SK-N-MC (cell line): ENCODE measurements at regions not wholly inside any gene's neighbourhood (a gene's known extent, or its start where the extent isn't known, plus 50 kb on each side); places are given as distances from the start of the nearest gene placed in this dataset.

Experiments used
- DNase-seq: peaks from one replicate; pipeline ENCODE4 v3.0.0-alpha.2; 2011; ENCODE audit warnings: low read depth, low spot score
- H3K27ac ChIP-seq: fragments of 200-600 bp; sonication (generic); 2 replicates; pipeline ENCODE4 v1.5.1; 2016; ENCODE audit warnings: mixed run types
- H3K36me3 ChIP-seq: fragments of 200-600 bp; sonication (generic); 2 replicates; pipeline ENCODE4 v1.6.1; 2017; ENCODE audit warnings: antibody characterized with exemption, low read length, mixed read lengths; ENCODE audit not compliant: insufficient read depth
- H3K4me3 ChIP-seq: fragments of 200-600 bp; sonication (generic); 2 replicates; pipeline ENCODE4 v1.5.1; 2016
- H3K9ac ChIP-seq: fragments of 200-600 bp; sonication (generic); 2 replicates; pipeline ENCODE4 v1.8.0; 2017; ENCODE audit warnings: mixed run types, mixed read lengths; ENCODE audit not compliant: insufficient read length
- H3K9me3 ChIP-seq: fragments of 200-600 bp; sonication (generic); 2 replicates; pipeline ENCODE4 v1.6.1; 2017; ENCODE audit warnings: low read depth, mild to moderate bottlenecking, antibody characterized with exemption, low read length, moderate library complexity, mixed read lengths
- EZH2 ChIP-seq: fragments of 200-600 bp; sonication (generic); IDR thresholded peaks from one replicate; pipeline ENCODE4 v1.6.1; 2017; ENCODE audit warnings: antibody characterized with exemption
- FOXP2 ChIP-seq: optimal IDR thresholded peaks from 2 replicates; pipeline ENCODE3; 2011; ENCODE audit warnings: mild to moderate bottlenecking, moderate library complexity; ENCODE audit not compliant: insufficient read depth; ENCODE audit errors: extremely low read length, control extremely low read depth
- POLR2AphosphoS5 ChIP-seq: IDR thresholded peaks from 2 replicates; pipeline ENCODE4 v1.6.1; 2012; ENCODE audit warnings: mild to moderate bottlenecking, low read depth, low read length, borderline replicate concordance

DNA sequence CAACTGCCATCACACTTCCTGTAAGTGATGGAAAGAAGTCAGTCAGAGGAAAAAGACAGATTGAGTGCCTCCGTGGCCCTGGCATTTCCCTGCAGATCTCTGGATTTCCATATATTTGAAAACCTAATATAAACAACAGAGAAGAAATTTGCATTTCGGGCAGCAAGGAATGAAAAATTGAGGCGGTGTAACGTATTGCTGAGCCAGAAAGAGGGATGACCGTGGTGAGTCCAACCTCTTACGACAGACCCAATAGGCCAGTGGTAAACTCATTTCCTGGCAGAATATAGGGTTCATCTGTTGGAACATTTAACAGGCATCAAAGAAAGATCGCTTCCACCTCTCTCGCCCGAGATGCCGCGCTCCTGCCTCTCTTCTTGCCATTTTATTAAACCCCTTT, 336.5 kb downstream of the MIAT start:
- no peak overlapping the region for H3K4me3 ChIP-seq
- H3K9me3 ChIP-seq, result no peaks in the 10 kb centered on the region
- no peak overlapping the region for H3K27ac ChIP-seq
- no peak overlapping the region for H3K9ac ChIP-seq
- no peak for DNase-seq
- no peaks in the 10 kb centered on the region for H3K36me3 ChIP-seq
- no peak for TF ChIP-seq FOXP2
- no peak for TF ChIP-seq POLR2AphosphoS5
- no peak for TF ChIP-seq EZH2

DNA sequence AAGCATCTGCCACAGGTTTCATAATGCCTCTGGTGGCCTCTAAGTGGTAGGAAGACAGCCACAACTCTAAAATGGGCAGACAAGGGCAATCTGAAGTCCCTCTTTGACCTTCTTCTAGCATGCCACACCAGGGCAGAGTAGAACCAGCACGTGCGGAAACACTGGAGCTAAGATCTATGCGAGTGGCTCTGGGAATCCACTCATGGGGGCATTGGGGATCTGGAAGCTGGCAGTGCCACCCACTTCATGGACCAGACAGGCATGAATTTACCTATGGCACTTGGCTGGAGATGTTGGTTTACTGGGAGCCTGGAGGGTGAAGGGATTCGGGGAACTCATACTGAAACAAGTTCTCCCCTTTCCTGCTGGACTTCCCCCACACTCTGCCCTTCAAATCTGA, 337.4 kb downstream of the MIAT start:
- TF ChIP-seq POLR2AphosphoS5, result no peak
- TF ChIP-seq FOXP2, result no peak
- TF ChIP-seq EZH2, result no peak
- no peaks in the 10 kb centered on the region for H3K9me3 ChIP-seq
- H3K9ac ChIP-seq, result no peak overlapping the region
- no peak overlapping the region for H3K4me3 ChIP-seq
- no peak overlapping the region for H3K27ac ChIP-seq
- no peaks in the 10 kb centered on the region for H3K36me3 ChIP-seq
- no peak for DNase-seq

DNA sequence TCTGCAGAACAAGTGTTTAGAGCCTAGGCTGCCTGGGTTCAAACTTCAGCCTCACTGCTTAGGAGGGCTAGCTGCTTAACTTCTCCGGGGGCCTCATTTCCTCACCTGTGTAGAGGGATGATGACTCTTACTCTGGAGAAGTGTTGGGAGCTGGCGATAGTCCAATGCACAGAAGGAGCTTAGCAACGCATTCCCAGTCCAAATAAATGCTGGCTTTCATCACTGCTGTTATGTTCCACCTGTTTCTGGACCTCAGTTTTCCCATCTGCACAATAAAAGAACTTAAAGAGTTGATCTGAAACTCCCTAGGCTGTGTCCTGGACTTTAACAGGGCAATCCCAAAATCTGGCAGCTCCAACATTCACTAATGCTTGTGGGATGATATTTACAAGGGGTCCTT, 337.8 kb downstream of the MIAT start:
- no peaks in the 10 kb centered on the region for H3K9me3 ChIP-seq
- H3K9ac ChIP-seq, result no peak overlapping the region
- no peak for TF ChIP-seq EZH2
- TF ChIP-seq POLR2AphosphoS5, result no peak
- TF ChIP-seq FOXP2, result no peak
- H3K4me3 ChIP-seq, result no peak overlapping the region
- H3K27ac ChIP-seq, result no peak overlapping the region
- no peaks in the 10 kb centered on the region for H3K36me3 ChIP-seq
- no peak for DNase-seq

DNA sequence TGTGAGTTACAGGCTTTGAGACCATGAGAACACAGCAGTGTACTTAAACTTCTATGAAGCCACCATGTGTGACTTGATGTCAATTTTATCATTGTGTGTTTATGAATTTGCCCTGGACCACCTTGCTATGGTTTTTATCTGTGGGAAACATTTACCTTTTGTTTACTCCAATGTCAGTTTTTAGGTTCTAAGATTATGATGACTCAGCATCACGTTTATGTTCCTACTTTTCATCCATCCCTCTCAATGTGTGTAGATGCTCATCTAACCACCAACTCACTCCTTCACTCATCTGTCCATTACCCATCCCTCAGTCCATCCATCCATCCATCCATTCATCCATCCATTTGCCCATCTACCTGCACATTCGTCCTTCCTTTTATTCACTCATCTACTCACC, 338.8 kb downstream of the MIAT start:
- no peak for TF ChIP-seq EZH2
- TF ChIP-seq FOXP2, result no peak
- no peak for TF ChIP-seq POLR2AphosphoS5
- DNase-seq, result no peak
- no peak overlapping the region for H3K9ac ChIP-seq
- H3K4me3 ChIP-seq, result no peak overlapping the region
- no peaks in the 10 kb centered on the region for H3K36me3 ChIP-seq
- no peaks in the 10 kb centered on the region for H3K9me3 ChIP-seq
- no peak overlapping the region for H3K27ac ChIP-seq

DNA sequence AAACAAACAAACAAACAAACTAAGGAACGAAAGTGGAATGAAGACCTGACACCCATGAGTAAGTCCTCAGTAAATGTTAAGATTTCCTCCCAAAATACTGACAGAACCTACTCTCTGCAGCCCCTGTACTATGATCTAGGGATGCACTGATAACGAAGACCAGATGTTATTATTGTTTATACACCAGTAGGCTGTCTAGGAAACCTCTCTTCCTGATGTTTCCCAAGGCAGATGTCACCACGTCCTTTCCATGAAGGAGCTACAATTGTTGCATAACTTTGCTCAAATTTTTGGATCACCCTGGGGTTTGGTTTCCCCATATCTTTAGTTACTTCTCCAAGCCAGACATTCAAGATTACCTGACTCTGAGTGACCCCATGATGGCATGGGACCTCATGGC, 340.7 kb downstream of the MIAT start:
- H3K9me3 ChIP-seq, result no peaks in the 10 kb centered on the region
- TF ChIP-seq FOXP2, result no peak
- no peak for TF ChIP-seq EZH2
- H3K9ac ChIP-seq, result no peak overlapping the region
- no peak overlapping the region for H3K4me3 ChIP-seq
- no peak overlapping the region for H3K27ac ChIP-seq
- DNase-seq, result no peak
- no peaks in the 10 kb centered on the region for H3K36me3 ChIP-seq

DNA sequence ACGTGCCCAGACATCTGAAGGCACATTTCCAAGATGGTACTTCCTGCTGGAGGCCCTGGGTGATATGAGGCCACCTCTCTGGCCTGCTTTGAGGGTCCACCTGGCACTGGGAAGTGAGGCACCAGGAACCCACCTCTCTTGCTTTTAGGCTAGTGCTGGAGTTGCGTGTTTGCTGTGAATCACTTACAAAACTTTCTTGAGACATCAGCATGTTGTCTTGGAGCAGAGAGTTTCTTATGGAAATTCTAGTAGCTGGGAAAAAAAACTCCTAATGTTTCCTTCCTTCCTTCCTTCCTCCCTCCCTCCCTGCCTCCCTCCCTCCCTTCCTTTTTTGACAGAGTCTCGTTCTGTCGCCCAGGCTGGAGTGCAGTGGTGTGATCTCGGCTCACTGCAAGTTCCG, 341.3 kb downstream of the MIAT start:
- H3K36me3 ChIP-seq, result no peaks in the 10 kb centered on the region
- TF ChIP-seq POLR2AphosphoS5 (no peak), EZH2 (no peak), FOXP2 (no peak)
- H3K27ac ChIP-seq, result no peak overlapping the region
- no peak overlapping the region for H3K4me3 ChIP-seq
- DNase-seq, result no peak
- H3K9ac ChIP-seq, result no peak overlapping the region
- no peaks in the 10 kb centered on the region for H3K9me3 ChIP-seq

DNA sequence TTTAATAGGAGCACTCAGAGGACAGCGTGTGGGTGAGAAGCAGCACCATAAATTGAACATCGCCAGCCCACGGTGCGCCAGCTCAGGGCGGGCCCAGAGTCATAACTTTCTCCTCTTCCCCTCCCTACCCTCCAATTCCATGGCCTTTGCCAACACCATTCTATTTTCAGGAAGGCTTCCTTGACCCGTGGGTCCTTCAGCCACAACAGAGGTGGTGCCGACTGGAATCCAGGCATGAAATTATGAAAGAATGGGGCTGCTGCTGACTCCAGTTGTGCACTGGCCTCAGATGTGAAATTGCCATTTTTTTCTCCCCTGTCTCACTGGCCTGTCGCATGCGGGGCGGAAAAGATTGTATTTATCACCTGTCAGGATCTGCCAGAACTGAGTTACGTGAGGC, 345.9 kb downstream of the MIAT start:
- DNase-seq, result no peak
- TF ChIP-seq EZH2, result no peak
- TF ChIP-seq POLR2AphosphoS5, result no peak
- no peak for TF ChIP-seq FOXP2
- Histone ChIP-seq H3K9ac (no peak overlapping the region), H3K4me3 (no peak overlapping the region), H3K36me3 (no peaks in the 10 kb centered on the region), H3K9me3 (no peaks in the 10 kb centered on the region), H3K27ac (no peak overlapping the region)

DNA sequence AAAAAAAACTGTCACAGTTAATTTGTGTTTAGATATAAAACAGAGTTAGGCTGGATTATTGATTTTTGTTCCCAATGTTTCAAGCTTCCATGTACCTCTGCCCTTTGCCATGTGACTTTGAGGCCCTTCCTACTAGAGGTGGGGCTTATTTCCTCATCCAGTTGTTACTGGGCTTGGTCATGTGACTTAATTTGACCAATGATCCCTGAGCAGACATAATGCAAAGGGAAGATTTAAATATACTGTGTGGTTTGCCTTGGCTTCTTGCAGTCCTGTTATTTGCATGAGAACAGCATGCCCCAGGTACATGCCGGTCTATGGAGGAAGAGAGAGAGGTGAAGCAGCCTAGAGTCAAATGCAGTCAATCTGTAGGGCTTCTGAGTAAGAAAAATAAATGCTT, 347.0 kb downstream of the MIAT start:
- Histone ChIP-seq H3K4me3 (no peak overlapping the region), H3K9me3 (no peaks in the 10 kb centered on the region), H3K9ac (no peak overlapping the region), H3K36me3 (no peaks in the 10 kb centered on the region), H3K27ac (no peak overlapping the region)
- DNase-seq, result no peak
- TF ChIP-seq FOXP2 (no peak), POLR2AphosphoS5 (no peak), EZH2 (no peak)

DNA sequence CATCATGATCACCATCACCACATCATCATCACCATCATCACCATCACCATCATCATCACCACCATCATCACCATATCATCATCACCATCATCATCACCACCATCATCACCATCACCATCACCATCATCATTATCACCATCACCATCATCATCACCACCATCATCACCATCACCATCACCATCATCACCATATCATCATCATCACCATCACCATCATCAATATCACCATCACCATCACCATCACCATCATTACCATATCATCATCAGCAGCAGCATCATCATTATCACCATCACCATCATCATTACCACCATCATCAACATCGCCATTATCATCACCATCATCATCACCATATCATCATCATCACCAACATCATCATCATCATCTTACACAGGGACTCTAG, 351.1 kb downstream of the MIAT start:
- Histone ChIP-seq H3K4me3 (no peak overlapping the region), H3K9me3 (no peaks in the 10 kb centered on the region), H3K36me3 (no peaks in the 10 kb centered on the region), H3K9ac (no peak overlapping the region), H3K27ac (no peak overlapping the region)
- DNase-seq, result no peak
- TF ChIP-seq EZH2 (no peak), POLR2AphosphoS5 (no peak), FOXP2 (no peak)

DNA sequence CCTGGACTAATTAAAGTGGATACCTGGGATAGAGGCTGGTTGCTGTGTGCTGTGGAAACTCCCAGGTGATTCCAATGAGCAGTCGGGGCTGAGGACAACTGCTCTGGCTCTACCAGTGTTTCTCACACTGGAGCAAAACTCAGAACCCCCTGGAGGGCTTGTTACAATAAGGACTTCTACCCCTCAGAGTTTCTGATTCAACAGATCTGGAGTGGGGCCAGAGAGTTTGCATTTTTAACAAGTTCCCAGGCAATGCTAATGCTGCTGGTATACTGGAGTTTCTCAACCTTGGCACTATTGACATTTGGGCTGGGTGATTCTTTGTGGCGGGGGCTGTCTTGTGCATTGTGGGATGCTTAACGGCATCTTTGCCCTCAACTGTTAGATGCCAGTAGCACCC, 353.7 kb downstream of the MIAT start:
- TF ChIP-seq FOXP2 (no peak), EZH2 (no peak), POLR2AphosphoS5 (no peak)
- Histone ChIP-seq H3K36me3 (no peaks in the 10 kb centered on the region), H3K9ac (no peak overlapping the region)

More for the DNA sequence above, 353.7 kb downstream of the MIAT start:
- no peak for DNase-seq
- no peaks in the 10 kb centered on the region for H3K9me3 ChIP-seq
- no peak overlapping the region for H3K27ac ChIP-seq
- no peak overlapping the region for H3K4me3 ChIP-seq
